ENCODE measurements at regions not wholly inside any gene's neighbourhood (a gene's known extent, or its start where the extent isn't known, plus 50 kb on each side); places are given as distances from the start of the nearest gene placed in this dataset.
A peak's percentile ranks its signal among the peaks of the same experiment; 100 is the strongest.
"Not testable (repeated sequence)": the region's sequence is repeated elsewhere in the genome, so short reads cannot be mapped to it uniquely, and the experiment has no call there.

DNA sequence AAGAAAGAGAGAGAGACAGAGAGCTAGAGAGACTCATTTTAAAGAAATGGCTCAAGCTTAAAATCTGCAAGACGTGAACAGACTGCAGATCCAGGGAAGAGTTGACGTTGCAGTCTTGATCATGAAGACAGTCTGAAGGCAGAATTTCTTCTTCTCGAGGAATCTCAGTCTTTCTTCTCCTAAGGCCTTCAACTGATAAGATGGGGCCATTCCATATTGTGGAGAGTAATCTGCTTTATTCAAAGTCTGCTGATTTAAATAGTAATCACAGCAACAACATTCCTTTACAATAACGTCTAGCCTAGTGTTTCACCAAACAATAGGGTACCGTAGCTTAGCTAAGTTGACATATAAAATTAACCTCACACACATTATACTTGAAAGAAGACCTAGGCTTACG, 208.4 kb upstream of the ADAMTS3 start:
- DNase-seq (ENCODE audit: low read depth in 1 of 2, low spot score in 1 of 2): no peak
- TF ChIP-seq JUND (IDR thresholded peaks at IDR 0.05; ENCODE audit: low read depth): no peak
- in situ Hi-C loops (cut with HindIII; ENCODE audit: low pct_unique_long_range_greater_than_20kb, low sequenced_read_pairs): no loop called here

DNA sequence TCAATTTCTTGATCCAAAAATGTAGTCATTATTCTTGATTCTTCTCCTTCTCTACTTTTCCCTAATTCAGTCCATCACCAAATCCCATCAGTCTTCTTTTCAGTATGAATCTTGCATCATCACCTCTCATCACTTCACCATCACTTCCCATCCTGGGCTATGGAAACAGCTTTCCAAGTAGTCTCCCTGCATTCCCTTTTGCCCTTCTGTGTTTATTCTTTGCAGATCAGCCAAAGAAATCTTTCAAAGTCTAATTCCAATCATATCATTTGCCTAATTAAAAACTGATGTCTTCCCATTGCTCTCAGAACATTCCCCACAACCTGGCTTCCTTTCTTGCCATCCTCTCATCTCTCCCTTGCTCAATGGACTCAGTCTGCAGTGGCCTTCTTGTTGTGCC, 201.7 kb upstream of the ADAMTS3 start:
- no peak for TF ChIP-seq JUND (IDR thresholded peaks at IDR 0.05; ENCODE audit: low read depth)
- in situ Hi-C loops (cut with HindIII; ENCODE audit: low pct_unique_long_range_greater_than_20kb, low sequenced_read_pairs): no loop called here
- no peak for DNase-seq (ENCODE audit: low read depth in 1 of 2, low spot score in 1 of 2)

DNA sequence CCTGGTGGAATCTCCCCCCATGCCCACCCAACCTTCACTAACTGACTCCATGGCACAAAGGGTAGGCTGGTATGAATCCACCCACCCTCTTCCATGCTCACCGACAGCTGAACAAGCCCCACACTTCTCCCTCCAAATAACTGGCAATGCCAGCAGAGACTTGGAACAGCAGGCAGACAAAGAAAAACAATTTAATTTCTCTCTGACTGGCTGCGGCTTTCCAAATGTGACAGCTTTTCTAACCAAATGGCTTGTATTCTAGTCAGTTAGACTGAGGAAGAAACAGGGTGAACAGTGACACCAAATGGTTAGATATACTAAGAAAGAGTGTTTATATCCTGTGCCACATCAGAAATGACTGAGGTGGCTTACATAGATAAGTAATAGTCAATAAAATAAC, 199.3 kb upstream of the ADAMTS3 start:
- in situ Hi-C loops (cut with HindIII; ENCODE audit: low pct_unique_long_range_greater_than_20kb, low sequenced_read_pairs): no loop called here
- TF ChIP-seq JUND (IDR thresholded peaks at IDR 0.05; ENCODE audit: low read depth): no peak
- peak in 1 of 2 experiments; percentile 2 for DNase-seq (ENCODE audit: low read depth in 1 of 2, low spot score in 1 of 2)

DNA sequence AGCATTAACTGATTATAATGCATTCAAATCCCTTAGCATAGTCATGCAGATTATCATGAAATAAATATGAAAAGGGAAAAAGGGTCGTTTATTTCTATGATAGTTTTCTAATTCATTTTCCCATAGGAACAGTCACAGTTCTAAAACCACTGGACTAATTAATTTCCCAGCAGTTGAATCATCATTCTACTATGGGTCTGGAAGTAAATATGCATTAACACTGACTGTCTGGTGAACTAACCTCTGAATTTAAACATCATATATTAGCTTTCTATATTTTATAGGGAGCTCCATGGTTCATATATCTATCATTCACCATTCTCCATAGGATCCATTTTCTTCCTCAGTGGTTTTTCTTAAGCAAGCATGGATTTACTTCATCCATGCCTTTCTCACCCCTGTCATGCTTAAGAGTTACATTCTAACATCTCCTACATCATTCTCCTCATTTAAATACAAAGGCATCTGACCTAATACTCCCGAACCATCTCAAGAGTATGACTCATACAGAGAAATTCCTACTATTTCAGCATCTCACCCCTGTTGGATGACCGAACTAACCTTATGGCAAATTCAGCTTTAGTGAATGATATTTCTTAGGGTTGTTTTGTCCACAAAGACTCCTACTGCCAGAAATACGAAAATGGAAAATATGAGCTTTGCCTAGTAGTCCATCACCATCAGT, 198.7 kb upstream of the ADAMTS3 start:
- no peak for DNase-seq (ENCODE audit: low read depth in 1 of 2, low spot score in 1 of 2)
- in situ Hi-C loops (cut with HindIII; ENCODE audit: low pct_unique_long_range_greater_than_20kb, low sequenced_read_pairs): no loop called here
- no peak for TF ChIP-seq JUND (IDR thresholded peaks at IDR 0.05; ENCODE audit: low read depth)

DNA sequence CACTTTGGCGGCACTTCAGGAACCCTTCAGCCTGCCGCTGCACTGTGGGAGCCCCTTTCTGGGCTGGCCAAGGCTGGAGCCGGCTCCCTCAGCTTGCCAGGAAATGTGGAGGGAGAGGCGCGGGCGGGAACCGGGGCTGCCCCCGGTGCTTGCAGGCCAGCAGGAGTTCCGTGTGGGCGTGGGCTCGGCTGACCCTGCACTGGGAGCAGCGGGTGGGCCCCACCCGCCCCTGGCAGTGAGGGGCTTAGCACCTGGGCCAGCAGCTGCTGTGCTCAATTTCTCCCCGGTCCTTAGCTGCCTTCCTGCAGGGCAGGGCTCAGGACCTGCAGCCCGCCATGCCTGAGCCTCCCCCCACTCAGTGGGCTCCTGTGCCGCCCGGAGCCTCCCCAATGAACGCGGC, 196.8 kb upstream of the ADAMTS3 start:
- DNase-seq (ENCODE audit: low read depth in 1 of 2, low spot score in 1 of 2); in situ Hi-C loops (cut with HindIII; ENCODE audit: low pct_unique_long_range_greater_than_20kb, low sequenced_read_pairs): not testable (repeated sequence)

DNA sequence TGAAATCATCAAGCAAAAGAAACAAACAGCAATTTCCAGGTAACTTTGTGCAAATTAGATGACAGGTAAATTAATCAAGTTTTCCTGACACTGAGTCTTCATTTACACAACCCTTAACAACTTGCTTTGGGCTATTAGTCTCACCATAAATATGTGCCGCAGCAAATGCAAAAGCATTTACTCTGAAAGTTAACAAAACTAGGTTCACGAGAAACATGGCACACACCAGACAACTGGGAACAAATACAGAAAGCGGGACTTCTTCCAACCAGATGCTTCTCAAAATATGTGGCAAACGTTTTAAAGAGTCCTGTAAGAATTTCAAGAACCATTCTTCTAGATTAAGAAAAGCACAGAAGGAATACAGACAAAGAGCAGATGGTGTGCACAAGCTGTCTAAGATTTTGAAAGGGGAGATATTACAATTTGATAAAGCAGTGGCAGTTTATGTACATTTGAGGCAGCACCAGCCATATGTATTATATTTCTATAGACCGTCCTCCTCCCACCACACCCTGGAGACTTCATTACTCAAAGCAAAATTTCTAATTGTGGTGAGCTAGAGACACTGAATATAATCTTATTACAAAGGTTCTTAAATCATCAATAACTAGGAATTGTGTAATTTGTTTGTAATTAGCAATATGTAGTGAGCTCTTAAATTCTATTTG, 192.5 kb upstream of the ADAMTS3 start:
- DNase-seq (ENCODE audit: low read depth in 1 of 2, low spot score in 1 of 2): no peak
- TF ChIP-seq JUND (IDR thresholded peaks at IDR 0.05; ENCODE audit: low read depth): no peak
- in situ Hi-C loops (cut with HindIII; ENCODE audit: low pct_unique_long_range_greater_than_20kb, low sequenced_read_pairs): no loop called here

DNA sequence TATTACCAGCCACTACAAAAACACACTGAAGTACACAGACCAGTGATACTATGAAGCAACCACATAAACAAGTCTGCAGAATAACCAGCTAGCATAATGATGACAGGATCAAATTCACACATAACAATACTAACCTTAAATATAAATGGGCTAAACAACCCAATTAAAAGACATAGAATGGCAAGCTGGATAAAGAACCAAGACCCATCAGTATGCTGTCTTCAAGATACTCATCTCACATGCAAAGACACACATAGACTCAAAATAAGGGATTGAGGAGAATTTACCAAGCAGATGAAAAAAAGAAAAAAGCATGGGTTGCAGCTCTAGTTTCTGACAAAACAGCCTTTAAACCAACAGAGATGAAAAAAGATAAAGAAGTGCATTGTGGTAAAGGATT, 184.4 kb upstream of the ADAMTS3 start:
- in situ Hi-C loops (cut with HindIII; ENCODE audit: low pct_unique_long_range_greater_than_20kb, low sequenced_read_pairs); DNase-seq (ENCODE audit: low read depth in 1 of 2, low spot score in 1 of 2): not testable (repeated sequence)

DNA sequence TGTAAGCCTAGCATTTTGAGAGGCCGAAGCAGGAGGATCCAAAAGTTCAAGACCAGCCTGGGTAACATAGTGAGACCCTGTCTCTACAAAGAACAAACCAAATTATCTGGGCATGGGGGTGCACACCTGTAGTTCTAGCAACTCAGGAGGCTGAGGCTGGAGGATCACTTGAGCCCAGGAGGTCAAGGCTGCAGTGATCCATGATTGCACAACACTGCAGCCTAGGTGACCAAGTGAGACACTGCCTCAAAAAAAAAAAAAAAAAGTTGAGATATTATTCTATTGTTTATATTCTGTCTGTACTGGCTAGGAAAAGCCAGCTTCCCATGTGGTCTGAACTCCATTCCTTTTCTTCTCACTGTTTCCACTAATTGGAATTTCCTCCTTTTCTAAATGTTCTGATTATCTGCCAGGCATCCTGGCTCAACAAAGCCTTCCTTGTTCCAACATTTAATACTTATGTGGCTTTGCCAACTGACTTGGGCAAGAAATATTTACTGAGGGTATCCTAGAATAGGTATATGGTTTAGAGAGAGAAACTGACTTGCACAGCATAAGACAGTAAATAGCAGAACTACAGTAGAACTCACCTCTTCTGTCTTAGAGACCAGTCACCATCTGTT, 175.2 kb upstream of the ADAMTS3 start:
- DNase-seq (ENCODE audit: low read depth in 1 of 2, low spot score in 1 of 2): no peak
- TF ChIP-seq JUND (IDR thresholded peaks at IDR 0.05; ENCODE audit: low read depth): no peak
- in situ Hi-C loops (cut with HindIII; ENCODE audit: low pct_unique_long_range_greater_than_20kb, low sequenced_read_pairs): no loop called here

DNA sequence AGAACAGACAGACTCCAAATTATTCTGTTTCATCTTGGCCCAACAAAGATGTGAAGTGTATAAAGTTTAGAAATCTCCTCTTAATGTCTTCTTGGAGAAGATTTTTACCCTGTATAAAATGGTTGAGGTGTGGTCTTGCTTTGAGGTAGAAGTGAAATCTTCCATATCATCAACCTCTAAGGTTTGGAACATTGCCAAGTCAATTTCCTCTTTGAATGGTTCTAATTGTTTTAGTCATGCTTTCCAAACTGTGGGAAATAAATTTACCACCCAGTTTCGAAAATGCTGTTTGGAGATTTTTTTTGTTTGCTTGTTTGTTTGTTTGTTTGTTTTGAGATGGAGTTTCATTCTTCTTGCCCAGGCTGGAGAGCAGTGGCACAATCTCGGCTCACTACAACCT, 174.1 kb upstream of the ADAMTS3 start:
- no peak for DNase-seq (ENCODE audit: low read depth in 1 of 2, low spot score in 1 of 2)
- in situ Hi-C loops (cut with HindIII; ENCODE audit: low pct_unique_long_range_greater_than_20kb, low sequenced_read_pairs): no loop called here
- no peak for TF ChIP-seq JUND (IDR thresholded peaks at IDR 0.05; ENCODE audit: low read depth)

DNA sequence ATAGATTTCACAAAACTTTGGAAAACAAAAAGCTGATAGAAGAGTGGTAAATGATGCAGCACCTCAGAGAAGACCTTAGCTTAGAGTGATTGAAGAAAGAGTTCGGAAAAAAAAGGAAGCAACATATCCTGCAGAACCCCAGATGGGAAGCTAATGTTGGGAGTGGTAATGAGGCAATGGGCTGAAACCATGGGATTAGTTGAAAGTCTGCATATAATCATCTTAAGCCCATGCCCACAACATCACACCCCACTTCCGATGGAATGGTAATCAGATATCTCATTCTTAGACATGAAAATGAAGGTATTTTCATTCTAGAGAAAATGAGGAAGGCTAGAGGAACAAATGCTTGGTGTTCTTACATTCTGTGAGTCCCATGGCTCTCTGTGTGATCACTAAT, 146.3 kb upstream of the ADAMTS3 start:
- no peak for TF ChIP-seq JUND (IDR thresholded peaks at IDR 0.05; ENCODE audit: low read depth)
- in situ Hi-C loops (cut with HindIII; ENCODE audit: low pct_unique_long_range_greater_than_20kb, low sequenced_read_pairs): no loop called here
- DNase-seq (ENCODE audit: low read depth in 1 of 2, low spot score in 1 of 2): no peak

DNA sequence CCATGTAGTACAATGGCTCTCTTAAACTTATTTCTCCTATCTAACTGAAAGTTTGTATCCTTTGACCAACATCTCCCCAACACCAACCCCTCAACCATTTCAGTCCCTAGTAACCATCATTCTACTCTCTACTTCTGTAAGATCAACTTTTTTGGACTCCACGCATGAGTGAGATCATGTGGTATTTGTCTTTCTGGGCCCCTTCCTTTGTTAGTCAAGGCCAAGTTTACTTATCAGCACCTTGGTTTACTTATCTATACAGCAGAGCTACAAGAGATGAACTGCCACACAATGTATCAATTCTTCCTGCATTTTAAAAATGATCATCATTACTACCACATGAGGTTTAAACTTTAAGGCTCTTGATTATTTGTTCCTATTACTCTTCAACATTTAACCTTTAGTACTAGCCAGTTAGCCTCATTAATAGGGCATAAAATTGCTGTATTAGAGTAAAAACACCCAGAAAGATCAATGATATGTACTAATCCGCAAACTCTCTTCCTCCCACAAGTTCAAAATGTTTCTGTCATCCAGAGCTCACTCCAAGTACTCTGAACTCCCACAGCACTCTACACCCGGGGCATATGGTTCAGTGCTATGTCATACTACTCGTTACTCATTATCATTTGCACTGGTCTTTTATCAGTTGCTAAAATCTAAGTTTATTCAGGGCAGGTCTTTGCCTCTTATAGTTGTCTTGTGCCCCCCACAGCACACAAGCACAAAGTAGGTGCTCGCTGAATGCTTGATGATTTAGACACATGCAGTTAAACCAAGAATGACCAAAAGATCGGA, 145.7 kb upstream of the ADAMTS3 start:
- no peak for DNase-seq (ENCODE audit: low read depth in 1 of 2, low spot score in 1 of 2)
- TF ChIP-seq JUND (IDR thresholded peaks at IDR 0.05; ENCODE audit: low read depth): no peak
- in situ Hi-C loops (cut with HindIII; ENCODE audit: low pct_unique_long_range_greater_than_20kb, low sequenced_read_pairs): no loop called here

DNA sequence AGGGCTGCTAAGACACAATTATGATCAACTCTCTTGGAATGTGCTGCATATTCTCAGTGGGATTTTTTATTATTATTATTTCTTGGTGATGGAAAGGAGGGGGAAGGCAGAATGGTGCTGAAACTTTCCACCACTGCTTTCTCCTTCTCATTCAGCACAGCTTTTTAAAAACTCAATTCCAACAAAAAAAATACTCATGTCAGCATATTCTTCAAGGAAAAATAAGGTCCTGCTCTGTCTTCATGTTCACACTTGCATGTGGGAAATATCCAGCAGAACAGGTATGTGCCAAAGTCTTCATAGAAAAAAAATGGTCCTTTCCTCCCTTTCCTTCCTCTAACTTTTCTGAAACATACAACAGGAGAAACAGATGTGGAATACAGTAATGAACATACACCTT, 144.0 kb upstream of the ADAMTS3 start:
- DNase-seq (ENCODE audit: low read depth in 1 of 2, low spot score in 1 of 2): no peak
- in situ Hi-C loops (cut with HindIII; ENCODE audit: low pct_unique_long_range_greater_than_20kb, low sequenced_read_pairs): no loop called here
- TF ChIP-seq JUND (IDR thresholded peaks at IDR 0.05; ENCODE audit: low read depth): no peak

DNA sequence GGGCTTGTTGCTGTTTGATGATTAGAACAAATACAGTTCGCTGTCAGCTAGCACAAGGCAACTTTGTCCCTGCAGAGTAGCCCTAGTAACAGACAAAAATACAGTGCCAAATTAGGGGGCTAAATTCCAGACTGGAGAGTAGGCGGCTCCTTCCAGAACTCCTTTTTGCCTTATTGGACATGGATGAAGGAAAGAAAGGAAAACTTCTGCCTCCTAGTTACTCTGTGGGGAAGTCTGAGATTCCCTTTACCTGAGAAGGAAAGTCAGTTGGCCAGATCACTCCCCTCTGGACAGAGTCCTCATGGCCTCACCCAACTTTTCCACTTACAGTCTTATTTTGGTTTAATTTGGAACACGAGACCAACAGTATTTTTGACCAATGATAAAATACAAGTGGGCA, 140.5 kb upstream of the ADAMTS3 start:
- DNase-seq (ENCODE audit: low read depth in 1 of 2, low spot score in 1 of 2): no peak
- TF ChIP-seq JUND (IDR thresholded peaks at IDR 0.05; ENCODE audit: low read depth): no peak

More for the DNA sequence above, 140.5 kb upstream of the ADAMTS3 start:
- in situ Hi-C loops (cut with HindIII; ENCODE audit: low pct_unique_long_range_greater_than_20kb, low sequenced_read_pairs): no loop called here
